HG02588 (cell line): ENCODE measurements at regions not wholly inside any gene's neighbourhood (a gene's known extent, or its start where the extent isn't known, plus 50 kb on each side); places are given as distances from the start of the nearest gene placed in this dataset.

Source experiments
- ATAC-seq: cut with Tn5 transposase; IDR thresholded peaks from one replicate; pipeline ENCODE4 v1.9.1; 2021; ENCODE audit warnings: mild to moderate bottlenecking, moderate library complexity; ENCODE audit not compliant: unreplicated experiment

DNA sequence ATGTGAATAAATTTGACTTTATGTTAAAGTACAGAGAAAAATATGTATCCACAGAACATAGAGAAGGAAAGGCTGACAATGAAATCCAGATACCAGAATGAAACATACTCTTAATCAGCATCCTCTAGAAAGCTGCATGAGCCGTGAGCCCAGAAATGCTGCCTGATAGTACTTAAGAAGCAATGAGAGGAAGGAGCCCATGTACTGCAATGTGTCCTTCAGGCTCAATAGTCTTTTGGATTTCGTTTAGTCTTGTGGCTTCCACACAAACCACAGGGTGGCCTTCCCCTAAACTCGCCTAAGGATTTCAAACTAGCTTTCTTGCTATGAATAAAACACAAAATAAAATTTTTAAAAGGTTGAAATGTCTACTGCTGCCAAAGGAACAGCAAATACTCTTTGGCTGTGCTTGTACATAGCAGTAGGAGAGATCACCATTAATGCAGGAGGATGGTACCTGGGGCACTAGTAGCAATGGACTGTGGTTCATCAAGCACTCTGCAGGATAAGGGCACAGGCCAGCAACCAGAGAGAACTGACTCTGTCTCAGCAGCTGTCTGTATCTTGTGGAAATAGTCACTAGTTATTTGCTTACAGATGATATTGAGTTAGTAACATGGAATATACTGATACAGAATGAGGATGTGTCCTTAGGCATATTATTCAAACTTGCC lies 988.3 kb upstream of the LRFN5 start:
- ATAC-seq = no peak

DNA sequence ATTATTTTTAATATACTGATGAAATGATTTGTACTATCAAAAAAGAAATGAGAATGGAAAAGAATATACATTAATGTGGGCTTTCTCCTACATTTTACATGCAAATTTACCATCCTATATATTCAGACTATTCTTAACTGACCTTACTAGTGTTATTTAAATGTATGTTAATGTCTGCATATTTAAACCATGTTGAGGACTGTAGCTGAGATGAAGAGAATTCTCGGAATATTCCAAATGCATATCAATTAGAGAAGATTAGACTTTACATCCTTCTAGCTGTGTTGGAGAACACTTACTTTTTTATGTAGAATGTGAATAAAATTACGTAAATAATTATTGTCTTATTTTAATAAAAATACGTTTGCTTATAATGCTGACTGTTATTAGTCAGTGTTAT lies 990.1 kb upstream of the LRFN5 start:
- ATAC-seq = no peak

- no peak for ATAC-seq
Observed at GRCh38 chr14:40601063-40601462, 1005.6 kb upstream of the LRFN5 start.

GRCh38 chr14:40599725-40600124 lies 1007.0 kb upstream of the LRFN5 start:
- ATAC-seq = no peak

- ATAC-seq = no peak
Observed at GRCh38 chr14:40581264-40581663, 1025.4 kb upstream of the LRFN5 start.

- ATAC-seq = no peak
Observed at GRCh38 chr14:40576880-40577478, 1029.7 kb upstream of the LRFN5 start.

GRCh38 chr14:40574780-40575179 lies 1031.9 kb upstream of the LRFN5 start:
- ATAC-seq = no peak

DNA sequence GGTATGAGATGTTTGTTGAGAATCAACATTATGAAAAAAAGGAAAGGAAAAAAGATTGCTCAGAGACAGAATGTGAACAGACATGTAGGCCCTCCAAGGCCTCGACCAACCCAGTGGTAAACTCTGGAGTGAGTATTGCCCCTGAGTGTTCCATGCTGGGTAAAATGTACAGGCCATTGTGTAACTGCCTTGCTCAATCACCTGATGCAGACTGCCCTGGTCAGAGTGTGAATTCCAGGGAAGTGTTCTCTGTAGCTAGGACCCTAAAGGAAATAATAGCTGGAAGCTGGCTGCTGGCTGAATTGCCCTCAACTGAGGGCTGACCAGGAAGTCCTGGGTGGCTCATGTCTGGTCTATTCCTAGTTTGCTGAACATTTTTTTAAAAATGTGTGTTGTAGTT lies 1081.4 kb upstream of the LRFN5 start:
- no peak for ATAC-seq

DNA sequence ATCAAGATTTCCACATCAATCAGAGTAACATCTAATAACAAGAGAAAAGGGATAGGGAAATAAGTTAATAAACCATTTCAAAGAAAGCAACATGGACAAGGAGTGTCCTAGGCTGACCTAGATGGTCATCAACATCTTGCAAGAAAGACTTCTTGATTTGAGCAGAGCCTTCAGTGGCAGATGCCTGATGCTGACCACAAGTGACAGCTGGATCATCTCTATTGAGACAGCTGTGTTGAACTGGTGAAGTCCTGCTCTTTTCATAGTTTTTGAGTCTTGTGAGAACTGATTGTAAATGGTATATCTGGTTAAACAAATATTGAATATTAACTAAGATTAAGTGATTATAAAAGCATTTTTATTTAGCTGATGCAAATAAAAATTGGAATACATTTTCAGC lies 1083.6 kb upstream of the LRFN5 start:
- no peak for ATAC-seq

DNA sequence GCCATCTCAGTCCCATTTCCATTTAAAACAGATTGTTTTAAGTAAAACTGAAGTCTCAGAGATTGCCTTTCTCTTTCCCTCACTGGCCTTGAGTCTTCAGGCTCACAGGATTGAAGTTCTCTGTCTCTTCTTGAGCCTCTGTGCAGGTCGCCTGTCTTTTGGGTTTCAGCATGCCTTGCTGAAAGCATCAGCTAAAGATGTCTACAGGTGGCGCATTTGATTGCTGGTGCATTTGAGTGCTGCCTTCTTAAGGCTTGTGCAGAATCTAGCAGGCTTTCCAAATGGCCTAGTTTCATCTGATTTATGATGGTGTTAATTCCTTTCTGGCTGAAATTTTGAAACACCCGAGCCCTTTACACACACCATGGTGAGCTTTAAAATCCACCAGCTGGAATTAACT lies 1062.2 kb upstream of the FBXO33 start:
- ATAC-seq = no peak

DNA sequence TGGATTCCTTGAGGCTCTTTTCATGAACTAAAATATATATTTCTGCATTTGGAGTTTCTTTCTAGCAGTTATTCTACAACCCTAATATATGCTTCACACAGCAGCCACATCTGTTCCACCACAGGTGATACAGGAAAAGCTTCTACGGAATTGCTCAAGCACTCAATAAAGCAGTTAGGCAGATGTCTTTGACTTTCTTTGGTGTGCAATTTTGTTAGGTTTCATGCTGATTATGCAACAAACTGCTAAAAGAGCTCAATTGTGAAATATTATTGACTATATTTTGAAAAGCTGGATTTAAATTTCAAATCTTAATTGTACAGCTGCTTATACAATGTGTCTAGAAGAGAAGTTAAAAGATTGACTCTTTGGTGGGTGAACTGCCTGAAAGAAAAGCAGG lies 1055.6 kb upstream of the FBXO33 start:
- ATAC-seq = no peak

DNA sequence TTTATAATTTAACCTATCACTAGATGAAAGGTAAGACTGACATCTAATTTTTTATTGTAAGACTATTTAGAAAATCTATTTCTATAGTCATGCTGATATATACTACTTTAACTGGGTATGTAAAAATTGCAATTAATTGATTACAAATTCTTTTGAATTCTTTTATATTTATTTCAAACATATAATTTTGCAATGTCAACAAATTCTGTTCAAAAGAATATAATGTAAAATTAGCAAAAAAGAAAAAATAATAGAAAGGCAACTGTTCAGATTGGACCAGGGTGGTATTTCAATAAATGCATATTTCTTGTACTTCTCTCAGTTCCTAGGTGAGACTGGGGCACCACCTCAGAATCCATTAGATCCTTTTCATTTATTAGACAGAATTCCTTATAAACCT lies 1053.5 kb upstream of the FBXO33 start:
- no peak for ATAC-seq

DNA sequence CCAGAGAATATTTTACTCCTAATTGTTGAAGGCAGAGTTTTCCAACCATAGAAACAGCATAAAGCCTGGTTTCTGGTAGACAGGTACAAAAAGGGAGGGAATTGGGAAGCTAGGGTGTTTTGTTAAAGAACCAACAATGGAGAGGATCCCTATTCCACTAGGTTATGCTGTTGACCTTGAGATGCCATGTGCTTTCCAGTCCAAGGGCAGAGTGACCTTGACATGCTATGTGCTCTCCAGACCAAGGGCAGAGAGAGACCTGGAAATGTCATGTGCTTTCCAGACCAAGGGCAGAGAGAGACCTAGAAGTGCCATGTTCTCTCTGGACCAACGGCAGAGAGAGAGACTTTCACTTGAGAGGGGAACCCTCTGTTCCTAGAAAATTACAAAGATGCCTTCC lies 1043.8 kb upstream of the FBXO33 start:
- no peak for ATAC-seq

GRCh38 chr14:40467969-40468368 lies 1035.7 kb upstream of the FBXO33 start:
- ATAC-seq = no peak

GRCh38 chr14:40464531-40464930 lies 1032.3 kb upstream of the FBXO33 start:
- ATAC-seq = no peak

DNA sequence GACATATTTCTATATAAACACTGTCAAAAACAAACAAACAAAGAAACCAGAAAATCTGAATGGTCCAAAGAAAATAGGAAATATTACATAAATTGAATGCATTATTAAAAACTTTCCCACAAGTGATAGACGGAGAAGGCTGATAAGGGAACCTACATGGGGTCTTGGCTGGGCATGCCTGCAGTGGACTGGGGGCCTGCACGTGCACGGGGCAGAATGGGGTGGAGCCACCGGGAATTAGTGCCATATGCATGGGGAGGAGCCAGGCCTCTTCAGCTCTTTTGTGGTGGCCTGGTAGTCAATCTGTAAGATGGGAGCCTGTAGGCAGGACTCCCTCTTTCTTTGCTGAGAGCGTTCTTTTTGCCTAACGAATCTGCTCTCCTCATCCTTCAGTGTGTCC lies 1031.7 kb upstream of the FBXO33 start:
- ATAC-seq = no peak

DNA sequence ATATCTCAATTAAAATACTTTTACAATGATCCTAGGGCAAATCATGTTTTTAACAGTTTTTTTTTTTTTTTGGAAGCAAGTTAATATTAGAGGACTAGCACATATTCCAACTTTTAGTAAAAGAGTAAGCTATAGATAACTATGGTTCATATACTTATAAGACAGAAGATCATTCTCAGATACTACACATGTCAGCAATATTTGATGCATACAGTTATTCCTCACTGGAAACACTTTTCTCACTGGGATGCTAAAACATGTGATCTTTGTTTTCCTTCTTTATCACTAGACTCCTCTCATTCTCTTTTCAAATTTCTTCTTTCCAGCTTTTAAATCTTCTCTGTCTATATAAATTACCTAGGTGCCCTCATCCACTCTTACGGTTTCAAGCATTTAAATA lies 1020.4 kb upstream of the FBXO33 start:
- no peak for ATAC-seq

GRCh38 chr14:40447017-40447416 lies 1014.8 kb upstream of the FBXO33 start:
- no peak for ATAC-seq

DNA sequence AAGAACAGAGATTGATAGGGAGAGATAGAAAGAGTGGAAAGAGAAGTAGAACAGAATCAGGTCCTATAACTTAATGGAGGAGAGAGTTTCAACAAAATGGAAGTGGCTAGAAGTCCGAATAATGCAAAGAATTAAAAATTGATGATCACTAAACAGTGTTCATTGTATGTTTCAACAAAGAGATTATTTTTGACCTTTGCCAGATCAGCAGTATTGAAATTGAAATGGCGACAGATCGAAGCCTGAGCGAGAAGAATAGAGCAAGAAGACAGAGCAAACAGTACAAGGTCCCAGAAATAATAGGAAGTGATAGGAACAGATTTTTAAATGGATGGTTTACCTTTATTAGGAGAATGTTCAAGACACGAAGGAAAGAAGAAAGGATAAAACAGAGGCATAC lies 1012.8 kb upstream of the FBXO33 start:
- no peak for ATAC-seq

DNA sequence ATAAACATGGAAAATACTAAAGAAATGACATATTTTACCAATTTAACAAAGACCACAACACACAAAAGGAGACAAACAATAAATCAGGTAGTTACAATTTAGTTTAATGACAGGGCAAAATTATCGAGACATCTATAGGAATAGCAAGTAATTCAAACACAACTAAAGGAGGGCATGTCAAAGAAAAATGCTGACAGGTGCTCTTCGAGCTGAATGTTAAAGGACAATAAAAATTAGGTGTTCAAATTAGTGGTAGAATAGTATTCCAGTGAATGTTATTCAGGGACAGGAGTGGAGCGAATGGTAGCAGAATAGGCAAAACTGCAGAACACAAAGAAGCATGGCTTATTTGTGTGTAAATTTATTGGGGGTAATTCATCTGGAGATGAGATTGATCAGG lies 1004.3 kb upstream of the FBXO33 start:
- no peak for ATAC-seq

DNA sequence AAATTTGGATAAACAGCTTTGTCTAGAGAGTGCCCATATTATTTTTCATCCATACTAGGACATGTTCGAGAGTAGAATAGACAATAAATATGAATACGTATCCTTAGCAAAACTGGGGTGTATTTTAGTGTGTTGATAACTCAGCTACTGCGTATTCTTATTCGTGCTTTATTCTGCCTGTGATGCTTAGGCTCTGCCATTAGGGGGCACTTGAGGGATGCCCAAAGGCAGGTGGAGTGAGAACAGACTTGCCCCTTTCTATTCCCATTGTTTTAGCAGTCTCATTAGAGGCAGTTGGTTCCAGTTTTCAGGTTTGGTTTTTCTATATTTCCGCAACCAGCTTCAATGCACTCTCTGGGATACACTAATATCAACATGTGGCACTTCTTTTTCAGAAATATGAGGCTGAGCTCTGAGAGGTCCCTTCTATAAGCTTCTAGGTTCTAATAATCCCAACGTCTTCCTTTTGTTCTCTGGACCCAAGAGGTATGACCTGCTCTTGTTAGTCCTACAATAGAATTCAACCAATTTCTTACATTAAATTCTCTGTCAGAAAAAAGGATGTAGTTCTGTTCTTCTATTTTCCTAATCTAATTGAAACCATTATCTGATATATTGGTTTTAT lies 985.7 kb upstream of the FBXO33 start:
- ATAC-seq = no peak

DNA sequence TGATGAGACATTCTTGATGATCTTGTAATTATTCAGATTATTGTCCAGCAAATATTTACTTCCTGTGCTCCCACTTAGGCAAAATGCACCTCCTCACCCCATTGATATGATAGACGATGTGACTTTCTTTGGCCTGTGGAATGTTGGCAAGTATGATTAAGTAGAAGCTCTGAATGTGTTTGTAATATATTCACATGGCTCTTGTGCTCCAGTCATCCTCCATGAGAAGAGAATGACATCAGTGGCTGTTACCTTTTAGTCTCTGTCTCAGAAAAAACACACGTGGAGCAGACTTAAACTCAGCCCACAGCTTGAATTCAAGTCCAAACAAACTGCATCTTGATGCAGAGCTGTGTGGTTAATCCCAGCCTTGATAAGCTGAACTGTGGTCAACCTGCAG lies 984.3 kb upstream of the FBXO33 start:
- ATAC-seq = no peak

DNA sequence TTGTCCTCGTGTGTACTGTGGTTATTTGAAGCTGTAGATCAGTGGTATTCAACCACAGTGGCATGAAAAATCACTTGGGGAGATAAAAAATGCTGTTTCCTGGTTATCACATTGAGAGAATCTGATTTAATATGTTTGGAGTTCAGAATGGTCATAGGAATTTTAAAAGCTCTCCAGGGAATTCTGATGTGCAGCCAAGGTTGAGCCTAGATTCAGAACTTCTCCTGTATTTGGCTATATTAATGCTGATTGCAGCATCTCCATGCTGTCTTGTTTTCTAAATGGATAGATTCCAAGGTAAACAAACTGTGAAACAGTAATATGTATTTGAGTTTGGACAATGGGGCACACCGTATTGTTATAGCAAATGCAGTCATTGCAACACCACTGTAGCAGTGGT lies 982.2 kb upstream of the FBXO33 start:
- ATAC-seq = no peak
